HepG2 (cell line): ENCODE measurements at regions not wholly inside any gene's neighbourhood (a gene's known extent, or its start where the extent isn't known, plus 50 kb on each side); places are given as distances from the start of the nearest gene placed in this dataset.

Experiments
- ATAC-seq: fragments of 200-7000 bp; cut with Tn5 transposase; 3 replicates; pipeline ENCODE4 v1.9.1; 2020; ENCODE audit warnings: mild to moderate bottlenecking, moderate library complexity
- BruUV-seq: library from RNA; stranded (reverse); fragments of 400-500 nt; replicated peaks from 2 replicates; lab custom pipeline; 2021; lab: Mats Ljungman, UMichigan
- CTCF ChIA-PET: fragments of 300-600 bp; formaldehyde crosslinking; extraction: SDS; loops from one replicate; lab custom pipeline; 2021; ENCODE audit warnings: low total read pairs, inconsistent platforms, low intra/inter-chr PET ratio; lab: Yijun Ruan, JAX
- POLR2A ChIA-PET: fragments of 350-600 bp; sonication (Branson Sonifier 250); formaldehyde crosslinking; loops from one replicate; lab custom pipeline; 2020; ENCODE audit warnings: antibody characterized with exemption, inconsistent platforms; lab: Yijun Ruan, JAX
- DNase-seq: peaks from one replicate; pipeline ENCODE4 v3.0.0-alpha.2; 2015; ENCODE audit warnings: low spot score
- FAIRE-seq: peaks from 3 replicates; lab custom pipeline; 2011; peaks lifted over from hg19 to GRCh38; lab: Jason Lieb, UNC
- H2AFZ ChIP-seq: one replicate; pipeline ENCODE4 v1.6.1; 2011; ENCODE audit warnings: low read length, inconsistent platforms
- H3K27ac ChIP-seq: fragments of 300-600 bp; 3 replicates; pipeline ENCODE4 v1.8.0; 2011; ENCODE audit warnings: mixed run types, mild to moderate bottlenecking, mixed read lengths, low read length, inconsistent platforms; ENCODE audit not compliant: insufficient read depth; ENCODE audit errors: extremely low read length
- H3K27me3 ChIP-seq, 2 experiments: fragments of 200-600 bp in 1 of 2; 2 replicates in 1 of 2; 3 replicates in 1 of 2; pipeline versions ENCODE4 v1.6.0 to v1.8.0; 2011; ENCODE audit warnings: low read length in 2 of 2, mild to moderate bottlenecking in 2 of 2, moderate library complexity in 2 of 2, inconsistent platforms in 1 of 2; ENCODE audit not compliant: insufficient read depth in 2 of 2, control insufficient read depth in 1 of 2
- H3K36me3 ChIP-seq, 2 experiments: fragments of 200-600 bp in 1 of 2; replicated peaks in 1 of 2; 2 replicates in 1 of 2; 3 replicates in 1 of 2; pipeline versions ENCODE4 v1.5.1 to v1.8.0; 2011; ENCODE audit warnings: low read length in 2 of 2, inconsistent platforms in 1 of 2; ENCODE audit not compliant: insufficient read depth in 2 of 2, control insufficient read depth in 1 of 2
- H3K4me1 ChIP-seq: 2 replicates; pipeline ENCODE4 v1.5.1; 2012; ENCODE audit warnings: low read length, inconsistent platforms; ENCODE audit not compliant: insufficient read depth
- H3K4me2 ChIP-seq: 2 replicates; pipeline ENCODE4 v1.6.0; 2011; ENCODE audit warnings: low read depth, low read length, inconsistent platforms
- H3K4me3 ChIP-seq, 3 experiments: fragments of 200-600 bp in 1 of 3; sonication (generic), shearing (Covaris generic) in 1 of 3; replicated peaks in 1 of 3; 2 replicates each; pipeline ENCODE4 v1.5.1; 2011 to 2016; ENCODE audit warnings: low read length in 3 of 3, inconsistent platforms in 2 of 3, low read depth in 2 of 3, mild to moderate bottlenecking in 2 of 3, control low read depth in 1 of 3, mixed read lengths in 1 of 3; ENCODE audit not compliant: insufficient read depth in 1 of 3
- H3K79me2 ChIP-seq: one replicate; pipeline ENCODE4 v1.6.1; 2011; ENCODE audit warnings: low read length, inconsistent platforms; ENCODE audit not compliant: insufficient read depth
- H3K9ac ChIP-seq: 2 replicates; pipeline ENCODE4 v1.6.0; 2011; ENCODE audit warnings: mild to moderate bottlenecking, low read depth, low read length, inconsistent platforms; ENCODE audit not compliant: insufficient read depth
- H3K9me3 ChIP-seq: 2 replicates; pipeline ENCODE4 v1.5.1; 2012; ENCODE audit warnings: mild to moderate bottlenecking, low read length
- H4K20me1 ChIP-seq: 2 replicates; pipeline ENCODE4 v1.6.0; 2011; ENCODE audit warnings: inconsistent platforms, mild to moderate bottlenecking, low read length, moderate library complexity; ENCODE audit not compliant: insufficient read depth
- ARHGAP35 ChIP-seq: sonication (generic); formaldehyde crosslinking; IDR thresholded peaks from 2 replicates; pipeline ENCODE4 v1.9.0; 2022; ENCODE audit warnings: mild to moderate bottlenecking, inconsistent platforms, moderate library complexity, missing genetic modification reagents, borderline replicate concordance
- KLF9 ChIP-seq: IDR thresholded peaks from 2 replicates; pipeline ENCODE4 v1.6.1; 2016; ENCODE audit warnings: low read depth
- MEIS1 ChIP-seq: sonication (generic); formaldehyde crosslinking; IDR thresholded peaks from 2 replicates; pipeline ENCODE4 v1.9.0; 2021; ENCODE audit warnings: mild to moderate bottlenecking, missing genetic modification reagents, moderate library complexity, borderline replicate concordance
- NR2F2 ChIP-seq: IDR thresholded peaks from 2 replicates; pipeline ENCODE4 v1.6.1; 2012; ENCODE audit warnings: low read depth, inconsistent platforms, borderline replicate concordance
- PAXIP1 ChIP-seq: sonication (generic); formaldehyde crosslinking; conservative IDR thresholded peaks from 2 replicates; pipeline ENCODE4 v1.4.0; 2020; ENCODE audit warnings: mild to moderate bottlenecking, missing genetic modification reagents, moderate library complexity
- PHF5A ChIP-seq: IDR thresholded peaks from one replicate; pipeline ENCODE4 v1.6.1; 2018; ENCODE audit warnings: low read depth, missing genetic modification reagents; ENCODE audit not compliant: unreplicated experiment
- PLSCR1 ChIP-seq: sonication (generic); formaldehyde crosslinking; IDR thresholded peaks from 2 replicates; pipeline ENCODE4 v1.5.0; 2020; ENCODE audit warnings: missing genetic modification reagents, mild to moderate bottlenecking, borderline replicate concordance
- POLR2AphosphoS5 ChIP-seq: IDR thresholded peaks from 2 replicates; pipeline ENCODE4 v1.6.1; 2012; ENCODE audit warnings: low read depth, low read length
- ZKSCAN8 ChIP-seq: IDR thresholded peaks from 2 replicates; pipeline ENCODE4 v1.6.1; 2016; ENCODE audit warnings: borderline replicate concordance, missing genetic modification reagents, missing compliant biosample characterization
- ZNF460 ChIP-seq: sonication (generic); formaldehyde crosslinking; IDR thresholded peaks from 2 replicates; pipeline ENCODE4 v1.5.1; 2020; ENCODE audit warnings: missing genetic modification reagents, mild to moderate bottlenecking, borderline replicate concordance
- ZNF468 ChIP-seq: sonication (generic); formaldehyde crosslinking; IDR thresholded peaks from 2 replicates; pipeline ENCODE4 v1.8.0; 2022; ENCODE audit warnings: mild to moderate bottlenecking, moderate library complexity, missing genetic modification reagents
- ZNF672 ChIP-seq: sonication (generic); formaldehyde crosslinking; IDR thresholded peaks from 2 replicates; pipeline ENCODE4 v1.8.1; 2022; ENCODE audit warnings: missing genetic modification reagents
- ZNF780A ChIP-seq: sonication (generic); formaldehyde crosslinking; IDR thresholded peaks from 2 replicates; pipeline ENCODE4 v1.8.0; 2022; ENCODE audit warnings: mild to moderate bottlenecking, missing genetic modification reagents, moderate library complexity
- in situ Hi-C: cut with HindIII; loops from 2 replicates; pipeline ENCODE4 v1.10.0; 2017; ENCODE audit warnings: low pct_unique_long_range_greater_than_20kb; ENCODE audit not compliant: extremely low pct_ligation_motif_present
- intact Hi-C: fragments of 100-400 bp; cut with micrococcal nuclease; formaldehyde crosslinking; loops from one replicate; pipeline ENCODE4 v1.10.0; 2022; ENCODE audit not compliant: unreplicated experiment
- TF ChIP-seq, protein P1 (sequence below): IDR thresholded peaks from 2 replicates; pipeline ENCODE4 v1.6.1; 2016; ENCODE audit warnings: low read depth, borderline replicate concordance
- TF ChIP-seq, protein P2 (sequence below): sonication (generic); formaldehyde crosslinking; IDR thresholded peaks from 2 replicates; pipeline ENCODE4 v1.9.0; 2021; ENCODE audit warnings: missing genetic modification reagents, borderline replicate concordance
- TF ChIP-seq, protein P3 (sequence below): sonication (generic); formaldehyde crosslinking; IDR thresholded peaks from 2 replicates; pipeline ENCODE4 v1.9.0; 2021; ENCODE audit warnings: missing genetic modification reagents, borderline replicate concordance

DNA sequence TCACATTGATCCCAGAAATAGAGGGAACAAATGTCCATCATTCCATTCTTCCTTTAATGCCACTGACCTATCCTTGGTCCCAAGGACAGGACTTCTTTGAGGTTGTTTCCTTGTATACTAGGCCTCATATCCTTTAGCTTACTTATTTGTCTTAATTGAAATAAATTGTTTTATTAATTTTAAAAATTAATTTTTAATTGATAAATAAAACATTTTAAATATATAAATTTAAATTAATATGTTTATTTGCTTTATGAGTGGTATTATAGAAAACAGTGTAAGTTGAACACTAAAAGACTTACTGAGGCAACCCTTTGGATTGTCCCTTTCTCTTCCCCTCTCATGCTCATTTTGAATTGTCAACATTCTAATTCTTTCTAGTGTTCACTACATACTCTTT is 556.9 kb upstream of the NUDT12 start:
- Histone ChIP-seq H4K20me1 (no peaks in the 10 kb centered on the region), H3K4me3 (no peak overlapping the region), H2AFZ (no peak overlapping the region), H3K9ac (no peak overlapping the region), H3K36me3 (no peaks in the 10 kb centered on the region), H3K9me3 (no peaks in the 10 kb centered on the region), H3K27me3 (no peaks in the 10 kb centered on the region), H3K79me2 (no peaks in the 10 kb centered on the region), H3K4me2 (no peak overlapping the region), H3K27ac (no peak overlapping the region), H3K4me1 (no peaks in the 10 kb centered on the region)
- DNase-seq (no peak), ATAC-seq (no peak), FAIRE-seq (no peak)
- intact Hi-C loops (no loop called here), in situ Hi-C loops (no loop called here)
- BruUV-seq, result no TSS peak
- POLR2A ChIA-PET, result no interaction called here
- CTCF ChIA-PET, result no interaction called here
- TF ChIP-seq KLF9 (CRISPR knock-in tag) (no peak), PLSCR1 (CRISPR knock-in tag) (no peak), PAXIP1 (no peak), PHF5A (CRISPR knock-in tag) (no peak), POLR2AphosphoS5 (no peak), ZKSCAN8 (no peak), ZNF460 (CRISPR knock-in tag) (no peak), ARHGAP35 (CRISPR knock-in tag) (no peak), MEIS1 (no peak), ZNF672 (CRISPR knock-in tag) (no peak), ZNF468 (no peak), NR2F2 (no peak), ZNF780A (CRISPR knock-in tag) (no peak)
- TF ChIP-seq, protein P1, sequence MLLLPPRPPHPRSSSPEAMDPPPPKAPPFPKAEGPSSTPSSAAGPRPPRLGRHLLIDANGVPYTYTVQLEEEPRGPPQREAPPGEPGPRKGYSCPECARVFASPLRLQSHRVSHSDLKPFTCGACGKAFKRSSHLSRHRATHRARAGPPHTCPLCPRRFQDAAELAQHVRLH (CRISPR knock-in tag), result no peak
- TF ChIP-seq, protein P2, sequence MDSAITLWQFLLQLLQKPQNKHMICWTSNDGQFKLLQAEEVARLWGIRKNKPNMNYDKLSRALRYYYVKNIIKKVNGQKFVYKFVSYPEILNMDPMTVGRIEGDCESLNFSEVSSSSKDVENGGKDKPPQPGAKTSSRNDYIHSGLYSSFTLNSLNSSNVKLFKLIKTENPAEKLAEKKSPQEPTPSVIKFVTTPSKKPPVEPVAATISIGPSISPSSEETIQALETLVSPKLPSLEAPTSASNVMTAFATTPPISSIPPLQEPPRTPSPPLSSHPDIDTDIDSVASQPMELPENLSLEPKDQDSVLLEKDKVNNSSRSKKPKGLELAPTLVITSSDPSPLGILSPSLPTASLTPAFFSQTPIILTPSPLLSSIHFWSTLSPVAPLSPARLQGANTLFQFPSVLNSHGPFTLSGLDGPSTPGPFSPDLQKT (CRISPR knock-in tag), result no peak
- TF ChIP-seq, protein P3, sequence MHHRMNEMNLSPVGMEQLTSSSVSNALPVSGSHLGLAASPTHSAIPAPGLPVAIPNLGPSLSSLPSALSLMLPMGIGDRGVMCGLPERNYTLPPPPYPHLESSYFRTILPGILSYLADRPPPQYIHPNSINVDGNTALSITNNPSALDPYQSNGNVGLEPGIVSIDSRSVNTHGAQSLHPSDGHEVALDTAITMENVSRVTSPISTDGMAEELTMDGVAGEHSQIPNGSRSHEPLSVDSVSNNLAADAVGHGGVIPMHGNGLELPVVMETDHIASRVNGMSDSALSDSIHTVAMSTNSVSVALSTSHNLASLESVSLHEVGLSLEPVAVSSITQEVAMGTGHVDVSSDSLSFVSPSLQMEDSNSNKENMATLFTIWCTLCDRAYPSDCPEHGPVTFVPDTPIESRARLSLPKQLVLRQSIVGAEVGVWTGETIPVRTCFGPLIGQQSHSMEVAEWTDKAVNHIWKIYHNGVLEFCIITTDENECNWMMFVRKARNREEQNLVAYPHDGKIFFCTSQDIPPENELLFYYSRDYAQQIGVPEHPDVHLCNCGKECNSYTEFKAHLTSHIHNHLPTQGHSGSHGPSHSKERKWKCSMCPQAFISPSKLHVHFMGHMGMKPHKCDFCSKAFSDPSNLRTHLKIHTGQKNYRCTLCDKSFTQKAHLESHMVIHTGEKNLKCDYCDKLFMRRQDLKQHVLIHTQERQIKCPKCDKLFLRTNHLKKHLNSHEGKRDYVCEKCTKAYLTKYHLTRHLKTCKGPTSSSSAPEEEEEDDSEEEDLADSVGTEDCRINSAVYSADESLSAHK, result no peak
